Glutamatergic neuron (in vitro differentiated cells): ENCODE measurements at regions not wholly inside any gene's neighbourhood (a gene's known extent, or its start where the extent isn't known, plus 50 kb on each side); places are given as distances from the start of the nearest gene placed in this dataset.
A peak's percentile ranks its signal among the peaks of the same experiment; 100 is the strongest.
"Not testable (repeated sequence)": the region's sequence is repeated elsewhere in the genome, so short reads cannot be mapped to it uniquely, and the experiment has no call there.

Experiments used
- DNase-seq: peaks from one replicate; pipeline ENCODE4 v3.0.0; 2022
- H3K27ac Mint-ChIP-seq: one replicate; pipeline ENCODE4 v1.8.0; 2020; ENCODE audit warnings: mild to moderate bottlenecking, mixed read lengths, inconsistent platforms; ENCODE audit not compliant: unreplicated experiment
- H3K27me3 Mint-ChIP-seq: one replicate; pipeline ENCODE4 v1.8.0; 2020; ENCODE audit warnings: mild to moderate bottlenecking, moderate library complexity, mixed read lengths, inconsistent platforms; ENCODE audit not compliant: unreplicated experiment
- H3K36me3 Mint-ChIP-seq: one replicate; pipeline ENCODE4 v1.8.0; 2020; ENCODE audit warnings: mild to moderate bottlenecking, mixed read lengths, inconsistent platforms; ENCODE audit not compliant: unreplicated experiment
- H3K4me1 Mint-ChIP-seq: one replicate; pipeline ENCODE4 v1.8.0; 2020; ENCODE audit warnings: mild to moderate bottlenecking, low read depth, mixed read lengths, inconsistent platforms; ENCODE audit not compliant: unreplicated experiment
- H3K4me3 Mint-ChIP-seq: one replicate; pipeline ENCODE4 v1.8.0; 2020; ENCODE audit warnings: mild to moderate bottlenecking, mixed read lengths, inconsistent platforms; ENCODE audit not compliant: unreplicated experiment
- H3K9me3 Mint-ChIP-seq: one replicate; pipeline ENCODE4 v1.8.0; 2020; ENCODE audit warnings: mild to moderate bottlenecking, moderate library complexity, mixed read lengths, inconsistent platforms; ENCODE audit not compliant: unreplicated experiment
- CTCF ChIP-seq: fragments of 200-600 bp; sonication (generic); IDR thresholded peaks from one replicate; pipeline ENCODE4 v1.5.0; 2021; ENCODE audit not compliant: partially characterized antibody, unreplicated experiment

GRCh38 chrY:7285388-7285787, 373.8 kb upstream of the AMELY start:
- H3K27me3 Mint-ChIP-seq = no peaks in the 10 kb centered on the region
- no peak overlapping the region for H3K4me3 Mint-ChIP-seq
- DNase-seq = no peak
- peaks cover 4% of the 10 kb centered on the region for H3K4me1 Mint-ChIP-seq
- no peak overlapping the region for H3K27ac Mint-ChIP-seq
- H3K36me3 Mint-ChIP-seq = no peaks in the 10 kb centered on the region
- H3K9me3 Mint-ChIP-seq = no peaks in the 10 kb centered on the region
- no peak for TF ChIP-seq CTCF

GRCh38 chrY:7283001-7283400, 371.4 kb upstream of the AMELY start:
- no peak for DNase-seq
- Mint-ChIP-seq H3K9me3 (no peaks in the 10 kb centered on the region), H3K4me1 (peaks cover 7% of the 10 kb centered on the region), H3K36me3 (no peaks in the 10 kb centered on the region), H3K4me3 (no peak overlapping the region), H3K27ac (no peak overlapping the region), H3K27me3 (no peaks in the 10 kb centered on the region)
- no peak for TF ChIP-seq CTCF

GRCh38 chrY:7280151-7280740, 368.7 kb upstream of the AMELY start:
- not testable (repeated sequence) for H3K9me3 Mint-ChIP-seq, H3K27me3 Mint-ChIP-seq, H3K4me1 Mint-ChIP-seq, DNase-seq, H3K4me3 Mint-ChIP-seq, H3K36me3 Mint-ChIP-seq, H3K27ac Mint-ChIP-seq

- Mint-ChIP-seq H3K4me3 (peak overlapping the region; percentile 94), H3K9me3 (peaks cover 2% of the 10 kb centered on the region), H3K4me1 (peaks cover 7% of the 10 kb centered on the region), H3K27me3 (no peaks in the 10 kb centered on the region), H3K36me3 (no peaks in the 10 kb centered on the region), H3K27ac (peak overlapping the region; percentile 52)
- DNase-seq = no peak
- no peak for TF ChIP-seq CTCF
Observed at GRCh38 chrY:7275751-7276150, 364.2 kb upstream of the AMELY start.

GRCh38 chrY:7275014-7275413, 363.5 kb upstream of the AMELY start:
- H3K4me1 Mint-ChIP-seq = peaks cover 7% of the 10 kb centered on the region
- no peak for TF ChIP-seq CTCF
- no peaks in the 10 kb centered on the region for H3K36me3 Mint-ChIP-seq
- no peak for DNase-seq
- H3K27me3 Mint-ChIP-seq = no peaks in the 10 kb centered on the region
- H3K27ac Mint-ChIP-seq = peak overlapping the region; percentile 85
- H3K4me3 Mint-ChIP-seq = peak overlapping the region; percentile 94
- H3K9me3 Mint-ChIP-seq = peaks cover 2% of the 10 kb centered on the region
